ENCODE measurements at regions not wholly inside any gene's neighbourhood (a gene's known extent, or its start where the extent isn't known, plus 50 kb on each side); places are given as distances from the start of the nearest gene placed in this dataset.

DNA sequence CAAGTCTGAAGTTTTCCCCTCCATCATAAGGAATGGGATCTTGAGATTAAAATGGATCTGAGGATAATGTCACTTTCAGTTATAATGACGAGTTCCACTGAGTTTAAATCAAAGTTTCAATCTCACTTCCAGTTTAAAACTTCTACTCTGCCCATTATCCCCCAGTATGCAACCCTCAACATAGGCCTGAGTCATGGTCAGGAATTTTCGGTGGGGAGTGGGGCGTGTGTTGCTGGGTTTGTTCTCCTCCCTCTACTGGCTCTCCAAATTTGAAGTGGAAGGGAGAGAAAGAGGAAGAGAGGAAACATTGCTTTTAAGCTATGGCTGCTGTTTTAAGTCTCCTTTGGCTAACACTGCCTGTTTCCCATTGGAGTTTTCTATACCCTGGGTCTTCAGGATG lies 152.9 kb downstream of the TM2D1 start (continued):
- TF ChIP-seq EP300 (IDR thresholded peaks at IDR 0.05; ENCODE audit: borderline replicate concordance in 1 of 2, low read depth in 2 of 2, low read length in 2 of 2) (no peak), SP2 (IDR thresholded peaks at IDR 0.05; ENCODE audit: low read length) (no peak), CTBP2 (IDR thresholded peaks at IDR 0.05; ENCODE audit: borderline replicate concordance, insufficient read depth, insufficient read length, low read length) (no peak), BCL11A (IDR thresholded peaks at IDR 0.05; ENCODE audit: low read depth in 2 of 2, low read length in 2 of 2) (no peak)
